RKO (cell line): ENCODE measurements at regions not wholly inside any gene's neighbourhood (a gene's known extent, or its start where the extent isn't known, plus 50 kb on each side); places are given as distances from the start of the nearest gene placed in this dataset.
"Not testable (repeated sequence)": the region's sequence is repeated elsewhere in the genome, so short reads cannot be mapped to it uniquely, and the experiment has no call there.

ENCODE experiments used
- DNase-seq: peaks from one replicate; pipeline ENCODE4 v3.0.0-alpha.2; 2016; ENCODE audit warnings: low spot score

GRCh38 chr6:134634966-134635365, 314.9 kb downstream of the ALDH8A1 start:
- no peak for DNase-seq

DNA sequence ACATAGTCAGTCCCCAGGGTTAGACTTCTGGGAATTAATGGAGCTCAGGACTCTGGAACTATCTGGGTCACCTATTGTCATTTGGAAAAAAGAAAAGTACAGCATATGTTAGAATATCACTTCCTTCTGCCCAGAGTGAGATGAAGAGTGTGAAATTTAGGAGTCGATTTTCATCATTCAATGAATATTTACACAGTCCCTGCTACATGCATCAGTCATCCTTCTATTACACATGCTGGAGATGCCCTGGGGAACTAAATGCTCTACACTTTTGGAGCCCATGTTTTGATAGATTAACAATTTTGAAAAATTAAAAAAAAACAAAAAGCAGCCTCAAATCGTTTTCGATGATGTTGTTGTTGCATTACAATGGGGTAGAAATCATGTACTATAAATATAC, 315.4 kb downstream of the ALDH8A1 start:
- DNase-seq: no peak

- DNase-seq: not testable (repeated sequence)
These were observed 315.3 kb upstream of the SGK1 start for GRCh38 chr6:134632982-134633940.

- no peak for DNase-seq
These were observed 314.1 kb upstream of the SGK1 start for GRCh38 chr6:134632024-134632423.

DNA sequence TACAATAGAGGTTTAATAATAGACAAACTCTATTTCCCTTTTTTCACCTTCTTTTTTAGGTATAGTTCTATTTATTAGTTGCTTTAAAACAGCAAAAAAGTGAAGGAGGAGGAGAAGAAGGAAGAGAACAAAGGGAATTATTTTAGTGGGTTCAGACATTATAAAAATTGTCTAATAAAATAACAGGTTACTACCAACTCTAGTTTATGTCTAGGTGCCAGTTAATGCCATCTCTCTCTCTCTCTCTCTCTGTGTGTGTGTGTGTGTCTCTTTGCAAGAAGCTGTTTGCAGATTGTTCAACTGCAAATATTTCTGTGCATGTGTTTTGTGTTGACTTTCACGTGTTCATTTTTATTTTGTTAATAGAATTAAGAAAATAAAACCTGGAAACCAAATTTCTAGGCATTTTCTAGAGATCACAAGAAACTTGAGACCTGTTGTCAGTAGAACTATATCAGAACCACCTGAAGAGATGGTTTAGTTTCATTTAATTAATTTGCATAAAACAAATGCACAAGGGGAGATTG, 313.5 kb upstream of the SGK1 start:
- DNase-seq: no peak

DNA sequence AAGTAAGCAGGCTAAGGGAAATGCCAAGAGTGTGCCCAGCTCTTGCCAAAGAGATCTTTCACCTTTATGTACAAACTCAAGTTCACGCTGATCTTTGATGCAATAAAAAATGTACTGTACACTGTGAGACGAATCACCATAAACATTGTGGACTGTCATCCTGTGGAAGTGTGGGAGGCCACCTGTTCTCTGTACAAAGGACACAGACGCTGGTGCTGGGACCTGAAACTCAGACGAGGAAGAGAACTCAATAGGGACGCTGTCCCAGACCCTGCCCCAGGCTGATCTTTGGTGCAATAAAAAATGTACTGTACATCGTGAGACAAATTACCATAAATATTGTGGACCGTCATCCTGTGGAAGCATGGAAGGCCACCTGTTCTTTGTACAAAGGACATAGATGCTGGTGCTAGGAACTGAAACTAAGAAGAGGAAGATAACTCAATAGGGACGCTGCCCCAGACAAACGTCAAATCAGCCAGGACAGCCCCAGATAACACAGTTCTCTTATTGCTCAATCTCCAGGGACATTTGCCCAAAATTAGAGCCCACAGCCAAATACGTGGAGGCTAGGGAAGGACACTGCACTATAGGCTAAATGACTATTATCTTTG, 312.7 kb upstream of the SGK1 start:
- no peak for DNase-seq

DNA sequence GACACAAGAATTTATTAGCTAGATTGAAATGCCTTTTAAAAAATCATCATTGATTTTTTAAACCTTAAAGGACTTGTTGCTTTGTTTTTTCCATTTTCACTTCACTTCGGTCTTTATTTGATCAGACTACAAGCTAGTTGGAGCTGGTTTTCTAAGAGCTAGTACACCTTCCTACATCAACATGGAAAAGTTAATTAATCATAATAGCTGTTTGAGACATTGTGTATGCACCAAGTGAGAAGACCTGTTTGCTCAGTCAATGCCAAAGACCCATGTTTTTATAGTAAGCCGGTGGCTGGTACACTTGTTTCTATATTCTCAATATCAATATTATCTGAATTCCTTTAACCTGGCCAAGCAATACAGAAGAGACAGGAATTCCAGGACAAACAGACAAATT, 310.2 kb upstream of the SGK1 start:
- no peak for DNase-seq

DNA sequence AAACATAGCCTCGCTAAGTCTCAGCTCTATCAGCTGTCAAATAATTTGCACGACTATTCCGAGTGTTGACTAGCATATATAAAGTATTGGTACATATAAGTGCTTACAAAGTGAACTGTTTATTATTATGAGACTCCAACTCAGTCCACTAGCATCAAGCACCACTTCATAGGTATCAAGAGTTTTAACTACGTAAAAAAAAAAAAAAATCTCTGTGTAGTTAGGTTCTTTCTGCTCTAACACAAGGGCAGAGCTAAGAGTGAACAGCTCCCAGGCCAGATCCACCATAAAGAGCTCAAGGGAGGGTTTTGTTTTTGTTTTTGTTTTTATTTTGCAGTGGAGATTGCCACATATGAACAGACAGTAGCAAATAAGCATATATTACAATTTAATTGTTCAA, 309.8 kb upstream of the SGK1 start:
- no peak for DNase-seq

DNA sequence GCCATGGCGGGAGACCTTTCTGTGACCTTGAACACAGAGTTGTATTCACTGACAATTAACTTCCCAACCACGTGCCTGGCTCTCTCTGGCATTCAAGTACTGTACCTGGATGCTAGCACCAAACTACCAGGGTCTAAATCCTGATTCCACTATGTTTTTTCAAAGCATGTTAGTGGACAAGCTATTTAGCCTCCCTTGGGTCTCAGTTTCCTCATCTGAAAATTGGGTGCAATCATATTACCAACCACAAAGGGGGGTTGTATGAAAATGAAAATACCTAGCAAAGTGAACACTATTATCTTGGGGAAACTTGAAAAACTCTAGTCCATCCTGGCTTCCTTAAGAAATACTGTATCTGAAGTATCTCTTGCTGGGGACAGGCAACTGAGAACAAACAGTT, 308.7 kb upstream of the SGK1 start:
- no peak for DNase-seq

DNA sequence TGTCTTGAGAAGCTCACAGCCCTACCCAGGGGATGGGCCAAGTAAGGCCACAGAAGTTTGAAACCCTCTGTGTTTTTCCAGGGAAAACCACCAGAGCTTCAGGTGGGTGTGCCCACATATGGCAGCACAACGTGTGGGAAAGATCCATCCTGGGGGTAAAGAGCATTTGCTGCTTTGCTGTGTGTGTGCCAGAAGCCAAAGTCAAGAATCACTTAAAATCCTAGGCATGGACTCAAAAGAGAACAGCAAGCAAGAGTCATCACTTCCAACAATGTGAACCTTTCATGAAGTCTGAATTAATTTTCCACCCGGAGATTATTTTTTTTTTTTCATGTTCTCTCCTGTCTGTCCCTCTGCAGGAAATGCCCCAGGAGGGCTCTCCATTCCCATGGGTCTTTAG, 308.2 kb upstream of the SGK1 start:
- no peak for DNase-seq

DNA sequence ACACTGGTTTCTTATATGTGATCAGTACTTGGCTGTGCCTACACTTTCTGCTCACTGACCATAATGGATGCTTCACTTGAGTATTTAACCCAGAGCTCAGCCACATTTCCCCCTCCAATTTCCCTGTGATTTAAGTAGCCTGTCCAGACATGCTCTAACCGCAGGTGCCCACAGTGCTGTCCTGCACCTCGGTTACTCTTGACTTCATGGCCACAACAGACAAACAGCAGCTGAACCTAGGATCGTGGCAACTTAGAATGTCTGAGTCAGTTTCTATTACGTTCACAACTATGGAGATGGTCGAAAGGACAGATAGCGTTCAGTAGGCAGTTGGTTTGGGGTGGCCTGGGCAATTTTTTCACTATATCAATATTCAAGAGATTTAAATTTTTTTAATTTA, 306.9 kb upstream of the SGK1 start:
- no peak for DNase-seq

GRCh38 chr6:134623401-134623800, 305.5 kb upstream of the SGK1 start:
- no peak for DNase-seq

- no peak for DNase-seq
These were observed 304.7 kb upstream of the SGK1 start for GRCh38 chr6:134622382-134623173.

DNA sequence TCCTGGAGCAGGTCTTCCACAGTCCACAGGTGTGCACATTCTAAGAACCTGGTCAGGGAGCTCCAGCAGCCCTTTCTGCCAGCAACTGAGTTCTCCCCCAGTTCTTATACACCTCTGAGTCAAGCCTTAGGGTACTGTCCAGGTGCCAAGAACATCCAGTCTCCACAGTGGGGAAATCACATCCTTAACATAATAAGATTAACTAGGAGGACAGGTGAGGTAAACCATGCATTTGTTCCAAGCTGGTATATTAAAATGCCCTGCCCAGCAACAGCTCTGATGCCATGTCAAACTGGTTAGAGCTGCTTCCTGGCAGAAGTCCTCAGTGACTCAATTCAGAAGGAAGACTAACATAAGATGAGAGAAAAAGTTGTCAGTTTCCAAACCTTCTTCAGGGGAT, 303.9 kb upstream of the SGK1 start:
- DNase-seq: no peak

DNA sequence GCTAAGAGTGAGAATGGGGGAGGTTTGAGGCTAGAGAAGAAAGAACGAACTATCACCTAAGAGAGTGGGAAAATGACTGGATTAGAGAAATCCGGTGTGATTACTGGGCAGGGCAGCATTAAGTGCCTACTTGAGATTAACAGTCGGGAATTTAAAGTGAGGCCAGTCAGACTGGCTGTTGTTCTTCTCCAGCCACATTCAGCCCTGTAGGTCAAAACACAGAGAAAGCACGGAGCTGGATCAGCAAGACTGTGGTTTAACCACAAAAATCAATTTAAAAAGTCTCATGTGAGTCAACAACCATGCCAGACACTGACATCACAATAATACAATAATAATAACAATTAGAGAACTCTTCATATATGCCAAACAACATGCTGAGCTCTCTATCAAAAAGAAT, 301.9 kb upstream of the SGK1 start:
- no peak for DNase-seq

GRCh38 chr6:134619077-134619476, 301.2 kb upstream of the SGK1 start:
- DNase-seq: no peak

DNA sequence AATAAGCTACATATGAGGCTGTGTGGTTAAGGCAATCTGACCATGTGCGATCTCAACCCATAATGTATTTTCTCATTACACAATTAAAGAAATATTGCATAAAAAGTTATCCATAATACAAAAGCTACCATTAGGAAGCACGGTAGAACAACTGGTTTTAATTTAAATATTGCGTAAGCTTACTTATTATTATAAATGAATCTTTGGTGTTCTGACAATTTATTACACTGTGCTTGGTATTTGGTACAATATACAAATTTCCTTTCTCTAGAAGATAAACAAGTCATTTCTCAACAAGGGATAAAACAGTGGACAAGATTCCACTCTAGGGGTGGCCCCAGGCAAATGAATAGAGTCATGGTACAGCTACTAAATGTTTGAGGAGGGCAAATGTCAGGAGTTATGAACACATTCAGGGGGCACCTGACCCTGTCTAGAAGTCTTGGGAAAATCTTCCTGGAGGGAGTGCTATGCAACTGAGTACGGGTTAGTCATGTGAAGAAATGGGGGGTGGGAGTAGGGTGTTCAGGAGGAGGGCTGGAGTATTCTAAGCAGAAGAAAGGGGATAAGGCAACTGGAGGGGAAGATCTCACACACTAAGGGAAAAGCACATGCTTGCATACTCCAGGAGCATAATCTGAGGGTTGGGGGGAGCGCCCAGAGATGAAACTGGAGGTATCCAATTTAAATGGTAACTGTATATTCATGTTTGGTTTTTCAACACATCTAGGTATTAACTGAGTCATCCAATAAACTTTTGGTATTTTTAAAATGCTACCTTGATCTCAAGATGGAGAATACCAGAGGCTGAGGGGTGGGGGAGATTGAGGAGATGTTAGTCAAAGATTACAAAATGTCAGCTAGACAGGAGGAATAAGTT, 296.9 kb upstream of the SGK1 start:
- no peak for DNase-seq

GRCh38 chr6:134612128-134612527, 294.2 kb upstream of the SGK1 start:
- DNase-seq: not testable (repeated sequence)

DNA sequence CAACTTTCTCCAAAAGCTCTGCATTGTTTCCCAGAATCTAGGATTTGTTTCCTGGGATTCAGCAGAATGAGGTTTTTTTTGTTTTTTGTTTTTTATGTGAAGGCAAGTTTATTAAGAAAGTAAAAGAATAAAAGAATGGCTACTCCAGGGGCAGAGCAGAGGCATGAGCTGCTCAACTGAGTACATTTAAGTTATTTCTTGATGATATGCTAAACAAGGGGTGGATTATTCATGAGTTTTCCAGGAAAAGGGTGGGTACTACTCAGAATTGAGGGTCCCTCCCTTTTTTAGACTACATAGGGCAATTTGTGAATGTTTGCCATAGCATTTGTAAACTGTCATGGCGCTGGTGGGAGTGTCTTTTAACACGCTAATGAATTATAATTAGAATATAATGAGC, 292.5 kb upstream of the SGK1 start:
- DNase-seq: no peak

DNA sequence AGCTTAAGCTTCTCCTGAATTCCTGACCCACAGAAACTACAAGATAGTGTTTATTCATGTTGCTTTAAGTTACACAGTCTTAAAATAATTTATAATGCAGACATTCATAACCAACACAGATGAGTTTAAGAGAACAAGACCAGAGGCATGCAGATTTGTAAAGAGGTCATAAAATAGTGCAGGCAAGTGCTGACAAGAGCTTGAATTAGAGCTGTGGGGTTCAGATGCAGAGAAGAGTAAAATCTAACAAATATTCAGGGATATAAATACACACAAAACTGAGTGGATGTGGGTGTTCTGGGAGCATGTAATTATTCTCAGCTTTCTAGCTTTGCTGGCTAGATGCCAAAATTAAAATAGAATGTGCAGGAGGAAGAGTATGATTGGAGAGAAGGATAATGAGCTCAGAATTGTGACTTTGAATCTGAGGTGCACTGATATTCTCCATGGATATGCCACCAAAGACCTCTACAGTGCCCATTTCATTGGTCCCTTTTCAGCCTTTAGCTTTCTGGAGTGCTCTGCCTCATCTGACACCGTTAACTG, 291.9 kb upstream of the SGK1 start:
- DNase-seq: no peak

- DNase-seq: no peak
These were observed 289.5 kb upstream of the SGK1 start for GRCh38 chr6:134607411-134607810.
